ENCODE measurements at regions not wholly inside any gene's neighbourhood (a gene's known extent, or its start where the extent isn't known, plus 50 kb on each side); places are given as distances from the start of the nearest gene placed in this dataset.
A peak's percentile ranks its signal among the peaks of the same experiment; 100 is the strongest.

GRCh38 chrX:49773993-49774392 is 55.1 kb upstream of the PAGE4 start:
- DNase-seq: no peak

- DNase-seq: no peak
Observed at GRCh38 chrX:49767236-49767635, 61.9 kb upstream of the PAGE4 start.

- DNase-seq: no peak
Observed at GRCh38 chrX:49762175-49762720, 66.5 kb upstream of the PAGE1 start.

GRCh38 chrX:49761481-49761880 is 65.7 kb upstream of the PAGE1 start:
- DNase-seq: no peak

GRCh38 chrX:49760290-49760890 is 64.6 kb upstream of the PAGE1 start:
- no peak for DNase-seq

- no peak for DNase-seq
Observed at GRCh38 chrX:49756692-49757091, 60.9 kb upstream of the PAGE1 start.

- DNase-seq: peak; percentile 0
Observed at GRCh38 chrX:49754233-49754857, 58.6 kb upstream of the PAGE1 start.

- no peak for DNase-seq
Observed at GRCh38 chrX:49753691-49754090, 57.9 kb upstream of the PAGE1 start.

GRCh38 chrX:49748211-49748956 is 52.6 kb upstream of the PAGE1 start:
- DNase-seq: no peak

- DNase-seq: no peak
Observed at GRCh38 chrX:49746306-49746705, 50.5 kb upstream of the PAGE1 start.
